ENCODE measurements at regions not wholly inside any gene's neighbourhood (a gene's known extent, or its start where the extent isn't known, plus 50 kb on each side); places are given as distances from the start of the nearest gene placed in this dataset.

- Histone ChIP-seq H3K9ac (no peak overlapping the region), H2AFZ (ENCODE audit: low read depth) (no peak overlapping the region), H3K4me1 (ENCODE audit: control insufficient read depth in 1 of 2, insufficient read depth in 2 of 2, low read depth in 1 of 2, low read length in 1 of 2) (peaks cover 0 to 8% of the 10 kb centered on the region in 2 experiments; a peak in 2 of 4 replicates), H3K9me2 (no peaks in the 10 kb centered on the region), H3K79me2 (ENCODE audit: insufficient read depth) (no peaks in the 10 kb centered on the region), H3K36me3 (replicated peaks in 1 of 2; ENCODE audit: control insufficient read depth in 1 of 2, insufficient read depth in 2 of 2, low read length in 1 of 2) (no peaks in the 10 kb centered on the region), H3K9me3 (no peaks in the 10 kb centered on the region), H4K20me1 (ENCODE audit: insufficient read depth) (no peaks in the 10 kb centered on the region), H3K4me3 (ENCODE audit: low read depth in 2 of 2, low read length in 1 of 2) (no peak overlapping the region), H3F3A (replicated peaks; ENCODE audit: insufficient read depth) (no peaks in the 10 kb centered on the region), H3K27me3 (ENCODE audit: insufficient read depth) (no peaks in the 10 kb centered on the region), H3K27ac (ENCODE audit: low read depth in 2 of 2, low read length in 1 of 2) (no peak overlapping the region), H3K4me2 (no peak overlapping the region)
- ChIA-PET CTCF (interaction anchor here (1.1 to 4.3 kb wide), 5 partner anchors 8 to 21 kb away, joined by 3 to 26 read pairs (median 5); no protein-coding TSS in a partner anchor), POLR2A (no interaction called here)
- no peak for DNase-seq
- TF ChIP-seq TAF1 (IDR thresholded peaks at IDR 0.05; ENCODE audit: borderline replicate concordance, low read depth, low read length) (no peak), NRF1 (IDR thresholded peaks at IDR 0.05; ENCODE audit: low read depth, low read length) (no peak), USF1 (IDR thresholded peaks at IDR 0.05; ENCODE audit: borderline replicate concordance, low read depth) (no peak)
- 75% methylated on average over 5 of the region's 5 CpGs for WGBS (ENCODE audit: low lambda C conversion rate)
These were observed 52.9 kb upstream of the CTIF start for GRCh38 chr18:48485828-48486405.

GRCh38 chr18:48481092-48481491 is 57.7 kb upstream of the CTIF start:
- ChIA-PET POLR2A (no interaction called here), CTCF (interaction anchor here (1.0 to 1.6 kb wide), 4 partner anchors 10 to 195 kb away, joined by 3 to 4 read pairs (median 4); no protein-coding TSS in a partner anchor)
- H3K79me2 ChIP-seq (ENCODE audit: insufficient read depth), result no peaks in the 10 kb centered on the region
- H3K27ac ChIP-seq (ENCODE audit: low read depth in 2 of 2, low read length in 1 of 2), result no peak overlapping the region
- WGBS (ENCODE audit: low lambda C conversion rate), result 64% methylated on average over 2 of the region's 2 CpGs
- TF ChIP-seq GABPA (IDR thresholded peaks at IDR 0.05; ENCODE audit: low read depth), result no peak
- TF ChIP-seq SMC3 (IDR thresholded peaks at IDR 0.05; ENCODE audit: low read depth, low read length), result no peak
- TF ChIP-seq REST (IDR thresholded peaks at IDR 0.05; ENCODE audit: low read depth, low read length), result no peak
- no peak for TF ChIP-seq ZBTB33 (IDR thresholded peaks at IDR 0.05; ENCODE audit: borderline replicate concordance, low read depth)
- TF ChIP-seq ELF1 (IDR thresholded peaks at IDR 0.05), result no peak
- TF ChIP-seq TCF12 (IDR thresholded peaks at IDR 0.05), result no peak
- no peak for TF ChIP-seq FOXJ3 (CRISPR knock-in tag; IDR thresholded peaks at IDR 0.05)
- TF ChIP-seq CHD2 (IDR thresholded peaks at IDR 0.05; ENCODE audit: low read length, partially characterized antibody), result no peak
- TF ChIP-seq YY1 (IDR thresholded peaks at IDR 0.05; ENCODE audit: low read depth), result no peak
- TF ChIP-seq RAD21 (IDR thresholded peaks at IDR 0.05; ENCODE audit: low read length), result no peak
- no peak for TF ChIP-seq NFIC (IDR thresholded peaks at IDR 0.05; ENCODE audit: borderline replicate concordance)
- TF ChIP-seq TAF1 (IDR thresholded peaks at IDR 0.05; ENCODE audit: borderline replicate concordance, low read depth, low read length), result no peak
- TF ChIP-seq GATA2 (CRISPR knock-in tag; IDR thresholded peaks at IDR 0.05), result no peak
- no peak for TF ChIP-seq MXI1 (IDR thresholded peaks at IDR 0.05; ENCODE audit: low read depth, low read length)
- no peak for TF ChIP-seq SIN3A (IDR thresholded peaks at IDR 0.05; ENCODE audit: borderline replicate concordance, low read depth, low read length)
- H3K27me3 ChIP-seq (ENCODE audit: insufficient read depth), result no peaks in the 10 kb centered on the region
- H3K9me2 ChIP-seq, result no peaks in the 10 kb centered on the region
- no peak overlapping the region for H3K4me2 ChIP-seq
- 0 out of 2 replicates have a peak, but pooled peaks cover 6% of the 10 kb centered on the region for H3K9me3 ChIP-seq
- H3K36me3 ChIP-seq (replicated peaks in 1 of 2; ENCODE audit: control insufficient read depth in 1 of 2, insufficient read depth in 2 of 2, low read length in 1 of 2), result no peaks in the 10 kb centered on the region
- H3K4me1 ChIP-seq (ENCODE audit: control insufficient read depth in 1 of 2, insufficient read depth in 2 of 2, low read depth in 1 of 2, low read length in 1 of 2), result no peaks in the 10 kb centered on the region
- H3K9ac ChIP-seq, result no peak overlapping the region
- H4K20me1 ChIP-seq (ENCODE audit: insufficient read depth), result no peaks in the 10 kb centered on the region
- H3K4me3 ChIP-seq (ENCODE audit: low read depth in 2 of 2, low read length in 1 of 2), result no peak overlapping the region
- H3F3A ChIP-seq (replicated peaks; ENCODE audit: insufficient read depth), result peaks cover 5% of the 10 kb centered on the region
- no peak for DNase-seq
- no peak overlapping the region for H2AFZ ChIP-seq (ENCODE audit: low read depth)

All from SK-N-SH (cell line).